Prostate gland (tissue), 2 donors: ENCODE measurements at regions not wholly inside any gene's neighbourhood (a gene's known extent, or its start where the extent isn't known, plus 50 kb on each side); places are given as distances from the start of the nearest gene placed in this dataset.

ENCODE experiments used
- POLR2A ChIP-seq: fragments of 450-650 bp; IDR thresholded peaks from one replicate; pipeline ENCODE4 v1.6.1; 2016; ENCODE audit warnings: antibody characterized with exemption, mild to moderate bottlenecking
- POLR2AphosphoS5 ChIP-seq: sonication (generic); formaldehyde crosslinking; IDR thresholded peaks from one replicate; pipeline ENCODE4 v1.6.1; 2017; ENCODE audit warnings: antibody characterized with exemption
- TF ChIP-seq, protein P1 (sequence below), 4 experiments: fragments of 200-600 bp in 2 of 4; fragments of 450-650 bp in 2 of 4; sonication (generic) in 2 of 4; IDR thresholded peaks; 1 replicate in 3 of 4; 2 replicates in 1 of 4; pipeline ENCODE4 v1.5.1; 2016 to 2019; ENCODE audit warnings: antibody characterized with exemption in 4 of 4, mild to moderate bottlenecking in 2 of 4, moderate library complexity in 2 of 4

DNA sequence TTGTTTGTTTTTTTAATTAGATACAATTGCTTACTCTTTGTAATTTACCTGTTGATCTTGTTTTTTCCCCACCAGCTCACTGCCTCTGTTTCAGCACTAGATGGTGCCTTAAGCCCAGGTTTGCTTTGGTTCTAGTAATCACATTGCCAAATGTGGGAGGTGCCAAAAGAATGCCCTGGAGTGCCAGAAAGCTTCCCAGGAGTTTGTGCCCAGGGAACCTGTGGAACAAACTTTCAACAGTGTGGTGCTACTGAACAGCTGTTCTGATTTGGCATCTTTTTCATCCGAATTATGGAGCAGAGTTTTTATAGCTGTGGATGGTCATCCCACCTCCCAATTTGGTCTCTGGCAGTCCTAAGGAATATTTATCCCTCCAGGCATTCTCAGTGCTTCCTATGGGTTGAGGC lies 1000.7 kb downstream of the STIM2 start:
- TF ChIP-seq, protein P1, sequence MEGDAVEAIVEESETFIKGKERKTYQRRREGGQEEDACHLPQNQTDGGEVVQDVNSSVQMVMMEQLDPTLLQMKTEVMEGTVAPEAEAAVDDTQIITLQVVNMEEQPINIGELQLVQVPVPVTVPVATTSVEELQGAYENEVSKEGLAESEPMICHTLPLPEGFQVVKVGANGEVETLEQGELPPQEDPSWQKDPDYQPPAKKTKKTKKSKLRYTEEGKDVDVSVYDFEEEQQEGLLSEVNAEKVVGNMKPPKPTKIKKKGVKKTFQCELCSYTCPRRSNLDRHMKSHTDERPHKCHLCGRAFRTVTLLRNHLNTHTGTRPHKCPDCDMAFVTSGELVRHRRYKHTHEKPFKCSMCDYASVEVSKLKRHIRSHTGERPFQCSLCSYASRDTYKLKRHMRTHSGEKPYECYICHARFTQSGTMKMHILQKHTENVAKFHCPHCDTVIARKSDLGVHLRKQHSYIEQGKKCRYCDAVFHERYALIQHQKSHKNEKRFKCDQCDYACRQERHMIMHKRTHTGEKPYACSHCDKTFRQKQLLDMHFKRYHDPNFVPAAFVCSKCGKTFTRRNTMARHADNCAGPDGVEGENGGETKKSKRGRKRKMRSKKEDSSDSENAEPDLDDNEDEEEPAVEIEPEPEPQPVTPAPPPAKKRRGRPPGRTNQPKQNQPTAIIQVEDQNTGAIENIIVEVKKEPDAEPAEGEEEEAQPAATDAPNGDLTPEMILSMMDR (IDR thresholded peaks at IDR 0.05) = peak in 2 of 4 experiments; percentile 27 to 55
- no peak for TF ChIP-seq POLR2A
- TF ChIP-seq POLR2AphosphoS5 = peak; percentile 21
